Globus pallidus (tissue), 1 donor: ENCODE measurements at regions not wholly inside any gene's neighbourhood (a gene's known extent, or its start where the extent isn't known, plus 50 kb on each side); places are given as distances from the start of the nearest gene placed in this dataset.
"Not testable (repeated sequence)": the region's sequence is repeated elsewhere in the genome, so short reads cannot be mapped to it uniquely, and the experiment has no call there.

ENCODE experiments used
- DNase-seq: peaks from one replicate; pipeline ENCODE4 v3.0.0-alpha.2; 2015; ENCODE audit warnings: low spot score

DNA sequence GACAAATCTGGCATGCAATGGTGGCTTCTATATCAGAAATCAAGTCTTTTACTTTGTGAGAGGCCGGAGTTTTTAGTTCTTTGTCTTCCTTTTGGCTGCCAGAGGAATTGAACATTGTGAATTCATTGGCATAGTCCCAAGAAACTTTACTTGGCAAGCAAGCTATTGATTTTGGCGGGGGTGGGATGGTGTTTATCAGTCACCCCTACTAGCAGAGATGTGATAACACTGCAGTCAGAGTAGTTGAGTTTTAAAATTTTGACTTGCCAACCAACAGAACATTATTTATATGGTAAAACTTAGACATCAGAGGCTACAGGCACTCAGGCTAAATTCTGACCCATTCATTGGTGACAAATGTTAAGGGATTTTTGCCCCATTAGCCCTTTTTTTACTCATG is 129.7 kb downstream of the FAM72C start:
- not testable (repeated sequence) for DNase-seq

DNA sequence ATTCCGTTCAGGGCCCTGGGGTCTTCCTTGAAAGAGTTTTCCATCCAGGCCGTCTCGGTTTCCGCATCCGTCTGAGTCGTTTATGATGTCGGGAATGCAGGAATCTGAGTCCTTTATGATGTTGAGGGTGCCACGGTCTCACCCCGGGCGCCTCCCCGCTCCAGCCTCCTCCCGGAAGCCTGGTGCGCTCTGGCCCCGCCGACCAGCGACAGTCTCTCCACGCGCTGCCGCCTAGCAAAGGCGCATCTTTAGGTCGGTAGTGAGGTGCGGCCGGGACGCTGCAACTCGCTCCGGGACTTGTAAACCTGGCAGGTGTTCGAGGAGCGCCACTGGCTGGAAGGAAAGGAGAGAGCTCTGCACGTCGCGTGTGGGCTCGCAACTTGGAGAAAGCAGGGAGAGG is 132.6 kb downstream of the FAM72C start:
- DNase-seq = not testable (repeated sequence)

DNA sequence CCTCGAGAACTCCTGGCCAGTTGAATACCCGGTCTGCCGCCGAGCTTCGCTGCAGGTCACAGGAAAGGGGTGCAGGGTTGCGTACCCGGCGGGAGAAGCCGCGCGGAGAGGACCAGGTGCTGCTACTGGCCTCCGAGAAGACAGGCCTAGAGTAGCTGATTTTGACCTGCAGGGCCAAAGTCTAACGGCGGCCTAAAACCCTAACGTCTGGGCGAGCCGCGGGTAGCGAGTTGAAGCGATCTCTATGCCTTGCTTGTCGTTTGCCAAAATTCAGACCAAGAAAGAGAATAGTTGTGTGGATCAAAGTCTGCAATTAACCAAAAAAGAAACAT is 133.2 kb downstream of the FAM72C start:
- DNase-seq = not testable (repeated sequence)

DNA sequence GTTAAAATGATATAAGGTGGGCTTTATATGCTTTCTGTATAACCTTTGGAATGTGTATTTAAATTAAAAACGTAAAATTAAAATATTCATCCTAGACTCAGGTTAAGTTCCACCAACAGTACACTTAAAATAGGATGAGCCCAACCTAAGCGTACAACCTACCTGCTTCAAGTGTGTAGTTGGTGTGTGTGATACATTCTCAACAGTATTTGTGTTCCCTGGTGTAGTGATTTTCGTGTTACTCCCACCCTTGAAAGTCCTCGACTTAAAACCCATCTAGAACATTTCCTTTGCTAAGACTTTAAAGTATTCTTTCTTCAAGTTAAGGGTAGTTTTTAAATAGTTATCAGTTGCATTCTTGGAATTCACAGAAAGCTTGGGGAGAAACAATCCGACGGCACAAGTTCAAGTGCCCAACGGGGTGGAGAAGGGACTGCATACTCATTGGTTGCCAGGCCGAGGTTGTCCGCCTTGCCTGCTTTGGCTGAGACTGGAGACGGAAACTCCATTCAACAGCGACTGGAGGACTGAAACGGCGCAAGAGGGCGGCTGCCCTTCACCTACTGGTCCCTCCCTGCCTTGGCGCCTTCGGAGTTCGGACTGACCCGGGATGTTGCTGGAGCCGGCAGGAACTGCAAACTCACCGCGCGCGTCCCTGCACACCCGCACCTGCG is 133.7 kb downstream of the FAM72C start:
- not testable (repeated sequence) for DNase-seq

DNA sequence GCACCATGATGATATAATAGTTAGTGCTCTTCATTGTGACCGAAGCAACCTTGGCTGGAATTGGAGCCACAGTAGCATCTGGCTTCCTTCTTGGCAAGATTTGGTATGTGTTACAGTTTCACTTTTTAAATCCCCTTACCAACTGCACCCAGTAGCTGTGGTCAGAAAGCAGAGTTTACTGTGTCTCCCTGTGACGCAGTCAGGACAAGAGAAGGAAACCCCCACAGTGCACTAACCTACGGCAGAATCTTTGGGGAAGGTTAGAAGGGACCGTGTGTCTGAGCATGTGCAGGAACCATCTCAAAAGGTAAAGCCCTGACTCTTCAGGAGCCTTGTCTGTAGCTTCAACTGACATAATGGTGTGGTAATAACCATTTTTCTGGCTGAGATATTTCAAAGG is 138.4 kb downstream of the FAM72C start:
- DNase-seq = not testable (repeated sequence)

DNA sequence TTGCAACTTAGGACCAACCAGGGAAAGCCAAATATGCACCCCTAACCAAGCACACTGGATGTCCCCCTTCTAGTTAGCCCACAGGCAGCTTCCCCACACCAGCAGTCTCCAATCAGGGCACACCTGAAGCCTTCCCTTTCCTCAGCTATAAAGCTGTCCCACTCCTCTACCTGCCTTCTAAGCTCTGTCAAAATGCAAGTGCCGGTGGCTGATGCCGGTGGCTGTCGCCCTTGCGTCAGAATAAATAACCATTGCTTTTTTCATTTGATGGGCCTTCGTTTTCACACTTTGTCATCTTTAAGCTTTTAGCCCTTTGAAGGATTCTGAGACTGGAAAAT is 139.4 kb downstream of the FAM72C start:
- not testable (repeated sequence) for DNase-seq

DNA sequence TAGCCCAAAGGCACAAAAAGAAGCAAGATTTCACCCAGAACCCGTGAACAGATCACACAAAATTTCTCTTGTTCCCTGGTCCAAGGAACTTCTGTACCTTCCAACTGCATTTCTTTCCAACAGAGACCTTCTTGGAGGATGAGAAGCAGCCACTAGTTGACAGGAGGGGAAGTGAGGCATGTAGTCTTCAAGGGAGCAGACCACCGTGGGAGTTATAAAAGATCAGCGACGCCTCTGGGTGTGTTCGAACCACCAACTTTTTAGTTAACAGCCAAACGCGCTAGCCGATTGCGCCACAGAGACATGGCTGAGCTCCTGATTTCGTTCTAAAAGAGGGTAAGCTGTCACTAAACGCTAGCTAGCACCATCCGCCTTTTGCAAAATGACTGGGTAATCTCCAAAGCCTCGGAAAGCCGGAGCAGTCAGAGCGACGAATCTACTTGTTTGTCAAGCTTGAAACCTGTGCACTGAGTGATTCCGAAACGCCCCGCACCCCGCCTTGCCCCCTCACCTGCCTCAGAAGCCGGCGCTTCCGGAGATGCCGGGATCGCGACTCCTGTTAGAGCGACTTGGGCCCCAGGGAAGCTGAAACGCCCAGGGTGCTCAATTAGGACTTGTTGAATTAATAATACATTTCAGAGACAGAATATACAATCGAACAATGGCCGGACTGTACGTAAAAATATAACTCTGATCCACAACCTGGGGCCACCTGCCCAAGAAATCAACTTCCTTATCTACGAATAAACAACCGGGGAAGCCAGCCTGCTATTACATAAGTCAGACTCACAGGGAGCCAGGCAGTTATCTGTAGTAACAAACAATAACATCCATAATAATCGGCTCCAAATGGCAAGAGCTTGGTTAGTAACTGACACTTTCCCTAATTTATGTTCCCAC is 140.1 kb downstream of the FAM72C start:
- not testable (repeated sequence) for DNase-seq

DNA sequence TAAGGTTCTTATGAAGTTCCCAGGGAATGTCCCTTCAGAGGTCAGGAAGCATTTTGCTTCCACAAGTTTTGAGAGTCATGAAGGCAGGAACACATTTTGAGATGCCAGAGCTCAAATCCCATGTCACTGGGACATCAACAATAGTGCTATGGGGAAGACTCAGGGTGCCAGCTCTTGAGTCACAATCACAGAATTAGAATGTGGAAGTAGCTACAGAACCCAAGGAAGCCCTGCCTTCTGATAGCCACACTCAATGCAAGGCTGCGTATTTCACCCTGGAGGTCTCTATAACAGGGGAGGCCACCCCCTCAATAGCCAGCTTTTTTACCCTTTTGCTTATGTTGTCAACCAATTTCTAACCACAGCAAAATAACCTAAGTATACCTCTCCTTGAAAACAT is 145.6 kb downstream of the FAM72C start:
- DNase-seq = not testable (repeated sequence)

DNA sequence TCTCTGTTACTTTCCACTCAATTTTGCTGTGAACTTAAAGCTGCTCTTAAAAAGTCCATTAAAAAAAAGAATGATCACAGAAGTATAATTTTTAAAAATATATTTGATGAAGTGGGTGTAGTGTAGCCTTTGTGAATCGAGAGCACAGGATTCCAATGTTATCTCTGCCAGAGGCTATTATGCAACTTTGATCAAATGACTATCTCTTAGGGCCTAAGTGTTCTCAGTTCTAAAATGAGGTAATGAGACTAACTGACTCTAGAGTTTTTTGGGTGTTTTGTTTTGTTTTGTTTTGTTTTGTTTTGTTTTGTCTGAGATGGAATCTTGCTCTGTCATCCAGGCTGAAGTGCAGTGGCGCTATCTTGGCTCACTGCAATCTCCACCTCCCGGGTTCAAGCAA is 147.5 kb downstream of the FAM72C start:
- DNase-seq = not testable (repeated sequence)

DNA sequence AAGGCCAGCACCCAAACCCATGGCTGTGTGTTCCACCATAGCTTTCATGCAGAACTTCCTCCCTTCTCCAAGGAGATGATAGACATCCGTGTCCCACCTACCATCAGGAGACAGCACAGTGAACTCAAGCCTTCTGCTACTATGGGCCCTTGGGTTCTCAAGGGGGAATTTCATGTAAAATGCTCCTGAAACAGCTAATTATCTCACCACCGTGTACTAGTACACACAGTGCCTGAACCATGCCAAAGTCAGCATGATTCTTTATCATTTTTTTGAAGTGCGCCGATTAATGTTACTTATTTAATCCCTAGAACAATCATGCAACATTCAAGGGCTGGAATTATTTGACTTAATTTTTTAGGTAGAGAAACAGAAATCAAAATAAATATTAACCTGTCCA is 151.7 kb downstream of the FAM72C start:
- DNase-seq = not testable (repeated sequence)

DNA sequence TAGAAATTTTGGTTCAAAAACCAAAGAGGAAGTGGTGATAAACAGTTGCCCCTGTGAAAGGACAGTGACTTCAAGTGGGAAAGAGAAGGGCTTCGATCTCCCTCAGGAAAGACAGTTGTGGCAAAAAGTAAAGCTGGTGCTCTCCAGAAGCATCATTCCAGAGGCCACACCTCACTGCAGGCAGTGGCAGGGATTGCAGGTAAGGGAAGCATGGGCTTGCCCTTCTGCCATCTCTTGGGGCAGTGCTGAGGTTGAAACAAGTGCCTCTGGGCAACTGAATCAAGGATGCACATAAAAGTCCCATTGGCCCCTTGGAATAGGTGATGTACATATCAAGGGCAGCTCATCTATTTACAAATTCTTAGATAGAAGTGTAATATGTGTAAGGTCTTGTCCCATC is 155.4 kb downstream of the FAM72C start:
- not testable (repeated sequence) for DNase-seq

DNA sequence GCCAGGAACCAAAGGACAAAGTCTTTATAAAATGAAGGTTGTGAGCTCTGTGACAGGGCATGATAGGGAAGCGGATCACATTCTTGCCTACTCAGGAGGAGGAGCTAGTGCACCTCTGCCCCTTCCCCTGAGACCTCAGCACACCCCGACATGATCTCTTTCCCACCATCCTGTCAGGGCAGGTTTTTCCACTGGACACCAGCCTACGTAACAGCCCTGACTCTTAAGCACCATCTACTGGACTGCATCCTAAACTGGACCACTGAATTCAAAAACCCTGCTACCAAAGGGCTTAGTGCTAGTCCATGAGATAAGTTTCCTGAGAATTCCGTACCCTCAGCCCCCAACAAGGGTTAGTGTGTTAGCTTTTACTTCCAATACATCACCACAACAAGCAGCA is 166.4 kb downstream of the FAM72C start:
- not testable (repeated sequence) for DNase-seq

DNA sequence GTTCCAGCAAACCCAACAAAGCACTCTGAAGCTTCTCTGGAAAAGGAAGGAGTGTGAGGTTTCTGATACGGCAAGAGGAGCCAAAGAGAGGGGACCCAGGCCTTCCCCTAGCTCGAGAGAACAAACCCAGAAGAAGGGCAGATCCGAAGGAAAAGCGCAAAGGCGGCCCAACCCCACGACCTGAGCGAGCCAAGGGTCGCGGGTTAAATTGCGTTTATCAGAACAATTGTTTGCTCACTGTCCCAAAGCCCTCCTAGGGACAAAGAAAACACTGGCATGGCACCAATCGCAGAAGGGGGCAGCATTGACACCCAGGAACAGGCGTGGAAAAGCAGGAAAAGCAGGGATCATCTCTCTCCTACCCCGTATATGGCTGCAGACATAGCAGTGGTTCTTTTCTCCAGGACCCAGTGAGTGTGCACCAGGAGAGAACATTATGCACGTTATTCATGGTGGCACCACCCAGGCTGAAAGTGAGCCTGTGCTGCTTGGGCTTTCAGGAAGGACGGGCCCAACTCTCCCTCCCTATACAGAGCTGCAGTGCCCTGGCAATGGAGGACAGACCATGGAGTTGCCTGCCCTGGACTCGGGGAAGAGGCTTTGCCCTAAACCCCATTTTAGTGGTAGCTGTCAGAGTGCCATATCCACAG is 167.0 kb downstream of the FAM72C start:
- DNase-seq = not testable (repeated sequence)

DNA sequence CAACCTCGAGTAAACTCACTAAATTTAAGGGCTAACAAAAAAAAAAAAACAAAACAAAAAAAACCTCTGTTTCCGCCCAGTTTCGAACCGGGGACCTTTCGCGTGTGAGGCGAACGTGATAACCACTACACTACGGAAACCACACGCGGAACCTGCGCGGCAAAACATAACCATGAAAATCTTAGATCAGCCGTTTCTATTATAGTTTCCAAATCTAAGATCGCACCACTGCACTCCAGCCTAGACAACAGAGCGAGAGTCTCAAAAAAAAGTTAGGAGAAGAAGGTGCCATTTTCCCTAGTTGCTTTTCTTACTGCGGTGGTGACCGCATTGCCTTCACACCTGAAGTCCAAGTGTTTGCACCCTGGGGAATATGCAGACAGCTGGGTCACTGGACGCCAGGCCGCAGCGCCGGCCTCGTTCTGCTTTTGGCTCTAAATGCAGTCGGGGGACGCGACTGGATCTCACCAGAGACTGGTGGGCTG is 167.8 kb downstream of the FAM72C start:
- DNase-seq = peak; percentile 5

DNA sequence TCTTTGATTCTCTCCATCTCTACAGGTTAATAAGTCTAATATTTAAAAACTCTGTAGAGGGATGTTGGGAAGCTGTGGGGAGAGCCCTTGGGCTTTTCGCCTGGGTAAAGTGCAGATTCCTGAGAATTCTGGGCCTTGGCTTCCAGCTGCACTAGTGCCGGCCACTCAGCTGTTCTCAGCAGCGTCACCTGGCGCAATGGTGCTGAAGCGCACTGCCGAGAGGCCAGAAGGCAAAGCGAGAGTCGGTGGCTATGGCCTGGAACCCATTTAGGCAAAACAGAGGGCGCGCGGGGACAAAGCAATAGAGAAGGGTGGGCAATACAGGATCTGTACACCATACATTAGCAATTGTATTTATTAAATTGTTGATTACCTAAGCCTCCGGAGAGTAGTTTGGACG is 168.7 kb downstream of the FAM72C start:
- not testable (repeated sequence) for DNase-seq

DNA sequence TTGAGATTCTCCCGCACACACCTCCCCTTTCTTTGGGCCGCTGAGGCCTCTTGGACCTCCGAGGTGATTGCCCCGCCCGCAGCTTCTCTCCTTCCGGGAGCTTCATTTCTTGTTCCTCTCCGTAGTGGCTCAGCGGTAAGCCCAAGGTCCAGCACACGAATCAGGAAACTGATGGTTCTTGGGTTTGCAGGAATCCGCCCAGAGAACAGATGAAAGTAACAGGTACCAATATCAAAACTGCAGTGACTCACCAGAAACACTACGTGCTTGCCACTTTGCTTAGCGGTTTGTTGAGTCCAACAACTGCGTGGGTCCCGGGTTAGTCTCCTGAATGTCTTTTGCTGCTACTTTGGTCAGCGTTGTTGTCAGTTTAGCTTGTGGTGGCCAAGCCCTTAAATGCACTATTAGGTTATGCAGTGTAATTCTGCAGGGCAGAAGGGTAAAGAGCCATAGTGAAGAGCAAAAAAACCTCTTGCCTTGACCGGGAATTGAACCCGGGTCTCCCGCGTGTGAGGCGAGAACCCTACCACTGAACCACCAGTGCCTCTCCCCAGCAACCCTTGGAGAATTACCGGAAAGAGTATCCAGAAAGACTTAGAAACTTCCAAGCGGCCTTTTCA is 172.1 kb downstream of the FAM72C start:
- DNase-seq = not testable (repeated sequence)

DNA sequence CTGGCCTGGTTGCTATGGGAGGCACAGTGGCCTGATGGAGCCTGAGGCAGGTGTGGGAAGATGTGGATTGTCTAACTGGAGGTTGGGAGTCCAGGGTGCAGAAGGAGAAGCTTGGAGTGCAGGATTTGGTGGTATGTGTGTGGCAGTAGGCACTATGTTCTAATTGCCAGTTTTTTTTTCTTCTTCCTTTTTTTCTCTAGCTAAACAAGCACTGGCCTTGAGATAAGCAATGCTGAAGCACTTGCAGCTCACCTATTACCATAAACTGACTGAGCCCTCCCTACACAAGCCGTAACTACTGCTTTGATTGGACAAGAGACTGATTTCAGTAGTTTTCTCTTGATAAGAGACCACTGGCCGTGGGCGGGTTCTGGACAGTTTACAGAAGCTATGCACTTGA is 175.4 kb downstream of the FAM72C start:
- not testable (repeated sequence) for DNase-seq

DNA sequence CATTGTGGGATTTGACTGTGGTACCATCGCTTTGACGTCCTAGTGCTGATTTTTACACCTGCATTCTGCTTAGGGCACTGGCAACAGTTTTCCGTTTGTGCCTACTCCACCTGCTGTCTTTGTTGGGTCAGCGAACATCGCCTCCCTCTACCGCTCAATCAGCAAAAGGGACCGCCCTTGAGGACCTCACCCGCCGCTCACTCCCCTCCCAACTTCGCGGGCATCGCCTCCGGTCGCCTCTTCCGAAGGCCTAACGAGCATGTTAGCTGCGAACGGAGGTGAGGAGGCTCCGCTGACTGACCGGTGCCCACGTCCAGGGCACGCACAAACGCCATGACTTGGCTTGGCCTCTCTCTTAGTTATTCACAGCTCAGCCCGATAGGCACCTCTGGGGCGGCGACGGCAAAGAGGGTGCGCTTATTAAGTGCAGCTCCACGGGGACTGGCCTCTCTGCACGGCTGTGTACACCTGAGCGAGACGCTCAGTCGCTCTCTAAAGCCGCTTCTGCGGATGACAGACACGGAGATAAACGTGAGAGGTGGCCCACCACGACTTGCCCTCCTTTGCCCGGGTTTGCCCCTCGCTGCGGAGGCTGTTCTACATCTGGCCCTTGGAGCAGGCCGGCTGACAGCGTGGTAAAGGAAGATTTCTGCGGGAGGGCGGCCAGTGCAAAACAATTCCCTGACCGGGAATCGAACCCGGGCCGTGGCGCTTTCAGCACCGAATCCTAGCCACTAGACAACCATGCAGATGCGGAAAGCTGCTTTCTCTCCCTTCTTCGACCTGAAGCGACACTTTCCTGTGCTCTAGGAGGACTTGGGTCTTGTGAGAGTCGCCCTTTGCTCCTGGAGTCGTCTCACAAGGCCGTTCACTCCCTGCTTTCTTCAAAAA is 179.5 kb downstream of the FAM72C start:
- not testable (repeated sequence) for DNase-seq

DNA sequence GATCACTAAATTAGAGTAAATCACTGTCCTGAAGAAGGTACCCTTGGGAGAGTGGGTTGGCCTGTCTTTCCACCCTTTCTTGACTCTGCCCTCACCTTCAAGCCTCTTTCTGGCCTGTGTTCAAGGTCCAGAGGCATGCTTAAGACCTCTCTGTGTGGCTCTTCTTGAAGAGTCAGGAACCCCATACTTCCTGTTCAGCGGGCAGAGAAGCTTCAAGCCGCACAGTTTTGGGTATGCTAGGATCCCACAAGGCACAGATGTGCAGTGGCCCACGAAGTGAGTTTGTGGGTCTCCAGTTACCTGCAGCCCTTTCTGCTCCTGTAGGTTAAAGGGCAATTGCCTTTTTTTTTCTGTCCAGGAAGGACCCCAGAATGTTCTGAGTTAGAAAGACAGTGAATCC is 185.4 kb downstream of the FAM72C start:
- not testable (repeated sequence) for DNase-seq

DNA sequence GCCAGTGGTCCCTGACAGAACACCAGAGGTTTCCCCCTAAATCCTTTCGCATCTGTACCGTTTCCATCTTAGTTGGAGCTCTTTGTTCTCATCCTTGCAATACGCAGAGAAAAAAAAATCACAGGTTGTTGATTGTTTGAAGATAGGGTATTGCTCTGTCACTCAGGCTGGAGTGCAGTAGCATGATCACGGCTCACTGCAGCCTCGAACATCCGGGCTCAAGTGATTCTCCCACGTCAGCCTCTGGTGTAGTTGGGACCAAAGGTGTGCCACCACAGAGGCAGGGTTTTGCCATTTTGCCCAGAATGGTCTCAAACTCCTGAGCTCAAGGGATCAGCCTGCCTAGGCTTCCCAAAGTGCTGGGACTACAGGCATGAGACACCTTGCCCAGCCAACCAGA is 185.9 kb downstream of the FAM72C start:
- not testable (repeated sequence) for DNase-seq

DNA sequence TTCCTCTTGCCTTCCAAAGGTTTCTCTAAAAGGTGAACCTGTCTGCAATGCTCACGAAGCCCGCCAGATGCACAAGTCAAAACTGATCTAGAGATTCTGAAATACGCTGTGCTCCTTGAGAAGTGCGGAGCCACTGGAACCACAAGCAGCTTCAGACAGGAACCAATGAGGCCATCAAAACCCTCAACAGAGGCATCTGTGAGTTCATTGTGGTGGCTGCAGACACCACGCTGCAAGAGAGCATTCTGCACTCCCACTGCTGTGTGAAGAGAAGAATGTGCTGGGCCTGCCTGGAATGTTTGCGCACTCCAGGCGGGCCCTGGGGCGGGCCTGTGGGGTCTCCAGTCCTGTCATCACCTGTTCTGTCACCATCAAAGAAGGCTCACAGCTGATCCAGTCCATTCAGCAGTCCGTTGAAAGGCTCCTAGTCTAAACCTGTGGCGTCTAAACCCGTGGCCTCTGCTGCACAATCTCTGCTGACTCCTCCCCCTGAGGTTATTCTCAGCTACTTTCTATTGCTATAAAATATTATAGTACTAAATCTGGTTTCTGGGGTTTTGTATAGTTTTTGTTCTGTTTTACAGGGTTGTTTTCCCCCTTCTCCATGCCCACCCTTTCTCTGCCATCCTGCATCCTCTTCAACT is 187.4 kb downstream of the FAM72C start:
- not testable (repeated sequence) for DNase-seq
